CD4-positive, alpha-beta T cell treated with Interleukin-6 at 100 ng/mL for 8 hours (primary cell): ENCODE measurements at regions not wholly inside any gene's neighbourhood (a gene's known extent, or its start where the extent isn't known, plus 50 kb on each side); places are given as distances from the start of the nearest gene placed in this dataset.

Source experiments
- DNase-seq: peaks from one replicate; pipeline ENCODE4 v3.0.0-alpha.2; 2020; ENCODE audit warnings: mixed read lengths, low spot score

- no peak for DNase-seq
Measured at GRCh38 chr4:14545163-14545562, 457.1 kb upstream of the CPEB2 start.

- no peak for DNase-seq
Measured at GRCh38 chr4:14545807-14546206, 456.5 kb upstream of the CPEB2 start.

GRCh38 chr4:14552119-14552518 is 450.2 kb upstream of the CPEB2 start:
- no peak for DNase-seq

- no peak for DNase-seq
Measured at GRCh38 chr4:14559646-14560045, 442.6 kb upstream of the CPEB2 start.

- no peak for DNase-seq
Measured at GRCh38 chr4:14560577-14560976, 441.7 kb upstream of the CPEB2 start.

GRCh38 chr4:14562901-14563300 is 439.4 kb upstream of the CPEB2 start:
- DNase-seq = no peak

- no peak for DNase-seq
Measured at GRCh38 chr4:14564281-14564680, 438.0 kb upstream of the CPEB2 start.

- DNase-seq = no peak
Measured at GRCh38 chr4:14566518-14566917, 435.8 kb upstream of the CPEB2 start.

GRCh38 chr4:14568351-14568750 is 433.9 kb upstream of the CPEB2 start:
- no peak for DNase-seq

- DNase-seq = no peak
Measured at GRCh38 chr4:14575289-14575688, 427.0 kb upstream of the CPEB2 start.

- DNase-seq = no peak
Measured at GRCh38 chr4:14575919-14576318, 426.4 kb upstream of the CPEB2 start.

GRCh38 chr4:14580061-14580460 is 422.2 kb upstream of the CPEB2 start:
- no peak for DNase-seq

GRCh38 chr4:14581741-14582140 is 420.5 kb upstream of the CPEB2 start:
- DNase-seq = no peak

GRCh38 chr4:14582677-14583076 is 419.6 kb upstream of the CPEB2 start:
- DNase-seq = no peak

- DNase-seq = no peak
Measured at GRCh38 chr4:14583331-14583730, 418.9 kb upstream of the CPEB2 start.

GRCh38 chr4:14583752-14584151 is 418.5 kb upstream of the CPEB2 start:
- DNase-seq = no peak

- no peak for DNase-seq
Measured at GRCh38 chr4:14592950-14593349, 409.3 kb upstream of the CPEB2 start.

GRCh38 chr4:14596028-14596427 is 406.3 kb upstream of the CPEB2 start:
- no peak for DNase-seq

- no peak for DNase-seq
Measured at GRCh38 chr4:14596437-14596836, 405.8 kb upstream of the CPEB2 start.

- no peak for DNase-seq
Measured at GRCh38 chr4:14596904-14597303, 405.4 kb upstream of the CPEB2 start.

GRCh38 chr4:14602206-14602605 is 400.1 kb upstream of the CPEB2 start:
- DNase-seq = no peak

- DNase-seq = no peak
Measured at GRCh38 chr4:14607001-14607400, 395.3 kb upstream of the CPEB2 start.

GRCh38 chr4:14607578-14607977 is 394.7 kb upstream of the CPEB2 start:
- DNase-seq = no peak

- no peak for DNase-seq
Measured at GRCh38 chr4:14608630-14609029, 393.7 kb upstream of the CPEB2 start.

GRCh38 chr4:14614840-14615239 is 387.4 kb upstream of the CPEB2 start:
- DNase-seq = no peak
